ENCODE measurements at regions not wholly inside any gene's neighbourhood (a gene's known extent, or its start where the extent isn't known, plus 50 kb on each side); places are given as distances from the start of the nearest gene placed in this dataset.

DNA sequence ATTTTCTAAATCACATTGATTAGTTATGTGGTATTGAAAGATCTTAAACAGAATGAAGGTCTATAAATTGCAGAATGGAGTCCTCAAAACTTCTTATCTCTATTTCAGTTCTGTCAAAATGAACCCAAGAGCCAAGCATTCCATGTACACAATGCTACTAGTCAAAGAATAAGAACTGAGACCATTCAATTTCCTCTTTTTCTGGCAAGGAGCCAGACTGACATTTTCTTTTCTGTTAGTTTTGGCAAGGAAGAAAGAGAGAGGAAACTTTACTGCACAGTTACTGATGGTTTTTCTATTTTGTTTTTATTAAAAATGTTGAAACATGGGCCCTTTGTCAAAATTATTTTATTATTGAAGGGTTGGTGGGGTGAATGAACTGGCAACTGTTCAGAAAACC, 181.8 kb upstream of the FERD3L start:
- dilution Hi-C loops (cut with MboI; ENCODE audit: extremely low pct_ligation_motif_present, low sequenced_read_pairs), result no loop called here
- no peaks in the 10 kb centered on the region for H3K79me2 ChIP-seq (ENCODE audit: control insufficient read depth, insufficient read depth, low read length)
- H3K9me1 ChIP-seq (ENCODE audit: control insufficient read depth, extremely low read depth, insufficient read depth, low read length), result no peaks in the 10 kb centered on the region
- TF ChIP-seq, protein P1, sequence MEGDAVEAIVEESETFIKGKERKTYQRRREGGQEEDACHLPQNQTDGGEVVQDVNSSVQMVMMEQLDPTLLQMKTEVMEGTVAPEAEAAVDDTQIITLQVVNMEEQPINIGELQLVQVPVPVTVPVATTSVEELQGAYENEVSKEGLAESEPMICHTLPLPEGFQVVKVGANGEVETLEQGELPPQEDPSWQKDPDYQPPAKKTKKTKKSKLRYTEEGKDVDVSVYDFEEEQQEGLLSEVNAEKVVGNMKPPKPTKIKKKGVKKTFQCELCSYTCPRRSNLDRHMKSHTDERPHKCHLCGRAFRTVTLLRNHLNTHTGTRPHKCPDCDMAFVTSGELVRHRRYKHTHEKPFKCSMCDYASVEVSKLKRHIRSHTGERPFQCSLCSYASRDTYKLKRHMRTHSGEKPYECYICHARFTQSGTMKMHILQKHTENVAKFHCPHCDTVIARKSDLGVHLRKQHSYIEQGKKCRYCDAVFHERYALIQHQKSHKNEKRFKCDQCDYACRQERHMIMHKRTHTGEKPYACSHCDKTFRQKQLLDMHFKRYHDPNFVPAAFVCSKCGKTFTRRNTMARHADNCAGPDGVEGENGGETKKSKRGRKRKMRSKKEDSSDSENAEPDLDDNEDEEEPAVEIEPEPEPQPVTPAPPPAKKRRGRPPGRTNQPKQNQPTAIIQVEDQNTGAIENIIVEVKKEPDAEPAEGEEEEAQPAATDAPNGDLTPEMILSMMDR (optimal IDR thresholded peaks at IDR 0.05 in 1 of 3, IDR thresholded peaks at IDR 0.05 in 1 of 3, conservative IDR thresholded peaks at IDR 0.05 in 1 of 3; ENCODE audit: extremely low read depth in 1 of 3, insufficient read depth in 2 of 3, low read length in 3 of 3), result no peak
- no peak for TF ChIP-seq EZH2 (IDR thresholded peaks at IDR 0.05; ENCODE audit: low read length)
- H3K4me2 ChIP-seq (ENCODE audit: control insufficient read depth, extremely low read depth, insufficient read depth, low read depth, low read length), result no peak overlapping the region
- H3K9me3 ChIP-seq (ENCODE audit: control insufficient read depth, low read depth, low read length), result no peaks in the 10 kb centered on the region
- no peak overlapping the region for H2AFZ ChIP-seq (ENCODE audit: control insufficient read depth, low read length)
- H3K36me3 ChIP-seq (ENCODE audit: control insufficient read depth in 2 of 2, extremely low read depth in 1 of 2, insufficient read depth in 2 of 2, low read length in 2 of 2), result no peaks in the 10 kb centered on the region
- H3K4me3 ChIP-seq (ENCODE audit: control insufficient read depth in 2 of 3, extremely low read depth in 1 of 3, insufficient read depth in 2 of 3, low read depth in 1 of 3, low read length in 3 of 3), result no peak overlapping the region
- H3K9ac ChIP-seq (ENCODE audit: control insufficient read depth, extremely low read depth, insufficient read depth, low read length), result no peak overlapping the region
- DNase-seq (ENCODE audit: low read depth, low spot score), result no peak
- no peaks in the 10 kb centered on the region for H3K27me3 ChIP-seq (ENCODE audit: control insufficient read depth, extremely low read depth, insufficient read depth, low read length)
- no peaks in the 10 kb centered on the region for H3K4me1 ChIP-seq (ENCODE audit: control insufficient read depth, extremely low read depth, insufficient read depth, low read length)
- no peak for FAIRE-seq
- no peaks in the 10 kb centered on the region for H4K20me1 ChIP-seq (ENCODE audit: control insufficient read depth, extremely low read depth, insufficient read depth, low read length)
- H3K27ac ChIP-seq (ENCODE audit: control insufficient read depth, insufficient read depth, low read length), result no peak overlapping the region

DNA sequence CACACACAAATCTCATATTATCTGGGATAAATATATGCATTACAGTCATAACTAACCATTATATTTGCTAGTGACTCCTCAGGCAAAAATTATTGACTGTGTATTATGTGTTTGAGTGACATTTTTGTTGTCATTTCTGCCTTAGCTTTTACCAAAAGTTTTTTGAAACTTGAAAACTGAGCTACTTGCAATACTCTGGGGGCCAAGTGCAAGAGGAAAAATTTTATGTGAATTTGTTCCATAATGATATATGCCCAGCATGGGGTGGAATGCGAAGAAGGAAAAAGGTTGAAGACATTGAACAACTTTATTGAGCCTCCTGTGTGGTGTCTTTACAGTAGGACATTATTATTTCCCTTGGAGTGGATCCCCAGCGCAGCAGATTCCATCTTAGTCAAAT, 176.8 kb upstream of the FERD3L start:
- Histone ChIP-seq H3K9me3 (ENCODE audit: control insufficient read depth, low read depth, low read length) (no peaks in the 10 kb centered on the region), H3K36me3 (ENCODE audit: control insufficient read depth in 2 of 2, extremely low read depth in 1 of 2, insufficient read depth in 2 of 2, low read length in 2 of 2) (no peaks in the 10 kb centered on the region), H3K9me1 (ENCODE audit: control insufficient read depth, extremely low read depth, insufficient read depth, low read length) (no peaks in the 10 kb centered on the region), H3K4me1 (ENCODE audit: control insufficient read depth, extremely low read depth, insufficient read depth, low read length) (no peaks in the 10 kb centered on the region), H3K79me2 (ENCODE audit: control insufficient read depth, insufficient read depth, low read length) (no peaks in the 10 kb centered on the region), H2AFZ (ENCODE audit: control insufficient read depth, low read length) (no peak overlapping the region), H3K27ac (ENCODE audit: control insufficient read depth, insufficient read depth, low read length) (no peak overlapping the region), H4K20me1 (ENCODE audit: control insufficient read depth, extremely low read depth, insufficient read depth, low read length) (no peaks in the 10 kb centered on the region), H3K4me3 (ENCODE audit: control insufficient read depth in 2 of 3, extremely low read depth in 1 of 3, insufficient read depth in 2 of 3, low read depth in 1 of 3, low read length in 3 of 3) (no peak overlapping the region), H3K27me3 (ENCODE audit: control insufficient read depth, extremely low read depth, insufficient read depth, low read length) (no peaks in the 10 kb centered on the region), H3K4me2 (ENCODE audit: control insufficient read depth, extremely low read depth, insufficient read depth, low read depth, low read length) (no peak overlapping the region), H3K9ac (ENCODE audit: control insufficient read depth, extremely low read depth, insufficient read depth, low read length) (no peak overlapping the region)
- FAIRE-seq (no peak), DNase-seq (ENCODE audit: low read depth, low spot score) (no peak)
- no peak for TF ChIP-seq EZH2 (IDR thresholded peaks at IDR 0.05; ENCODE audit: low read length)
- TF ChIP-seq, protein P1 (optimal IDR thresholded peaks at IDR 0.05 in 1 of 3, IDR thresholded peaks at IDR 0.05 in 1 of 3, conservative IDR thresholded peaks at IDR 0.05 in 1 of 3; ENCODE audit: extremely low read depth in 1 of 3, insufficient read depth in 2 of 3, low read length in 3 of 3), result no peak
- dilution Hi-C loops (cut with MboI; ENCODE audit: extremely low pct_ligation_motif_present, low sequenced_read_pairs), result no loop called here
